Endothelial cell of umbilical vein (primary cell): ENCODE measurements at regions not wholly inside any gene's neighbourhood (a gene's known extent, or its start where the extent isn't known, plus 50 kb on each side); places are given as distances from the start of the nearest gene placed in this dataset.

ENCODE experiments used
- CTCF ChIP-seq, 2 donors: IDR thresholded peaks; 1 replicate in 1 of 2; 2 replicates in 1 of 2; pipeline ENCODE4 v1.5.1; 2011; ENCODE audit warnings: low read length in 2 of 2, mild to moderate bottlenecking in 2 of 2, moderate library complexity in 2 of 2, control low read depth in 1 of 2, inconsistent platforms in 1 of 2, low read depth in 1 of 2; ENCODE audit not compliant: insufficient read depth in 1 of 2; ENCODE audit errors: extremely low read depth in 1 of 2
- POLR2A ChIP-seq: IDR thresholded peaks from 2 replicates; pipeline ENCODE4 v1.6.1; 2012; ENCODE audit warnings: low read depth, mild to moderate bottlenecking, control low read depth, low read length
- POLR2AphosphoS5 ChIP-seq: IDR thresholded peaks from 2 replicates; pipeline ENCODE4 v1.6.1; 2012; ENCODE audit warnings: low read depth, mild to moderate bottlenecking, control low read depth, low read length, moderate library complexity; ENCODE audit not compliant: insufficient read depth

GRCh38 chr18:23336101-23336500 is 117.0 kb upstream of the RIOK3 start:
- TF ChIP-seq POLR2AphosphoS5 (no peak), POLR2A (no peak), CTCF (IDR thresholded peaks at IDR 0.05; ENCODE audit: extremely low read depth in 1 of 2, insufficient read depth in 1 of 2, low read depth in 1 of 2, low read length in 2 of 2) (no peak)
